ENCODE measurements at regions not wholly inside any gene's neighbourhood (a gene's known extent, or its start where the extent isn't known, plus 50 kb on each side); places are given as distances from the start of the nearest gene placed in this dataset.
"Not testable (repeated sequence)": the region's sequence is repeated elsewhere in the genome, so short reads cannot be mapped to it uniquely, and the experiment has no call there.

DNA sequence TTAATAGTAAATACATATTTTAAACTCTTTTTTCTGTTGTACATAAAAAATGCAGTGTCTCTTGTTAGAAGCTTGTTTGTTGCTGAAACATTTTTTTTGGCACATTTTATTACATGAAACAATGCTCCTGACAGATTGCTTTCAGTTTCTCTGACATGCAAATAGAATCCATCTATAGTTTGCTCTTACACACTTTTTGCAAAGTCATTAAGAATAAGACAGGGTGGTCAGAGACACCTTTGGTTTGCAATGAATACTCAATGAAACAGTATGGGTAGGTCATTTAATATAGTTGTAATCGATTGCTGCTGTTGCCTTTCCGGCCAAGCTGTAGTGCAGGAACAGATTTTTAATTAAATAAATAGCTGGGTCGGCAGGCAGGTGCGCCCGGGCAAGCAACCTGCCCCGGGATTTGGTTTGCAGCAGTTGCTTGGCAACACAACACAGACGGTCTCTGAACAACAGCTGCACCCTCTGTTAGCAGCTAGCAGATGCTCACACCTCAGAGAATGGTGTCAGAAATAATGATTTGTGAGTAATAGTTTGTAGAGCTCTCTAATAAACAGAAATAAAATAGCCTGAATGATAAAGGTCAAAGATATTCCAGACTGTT, 115.7 kb upstream of the CACNA2D1 start:
- DNase-seq = peak; percentile 99

DNA sequence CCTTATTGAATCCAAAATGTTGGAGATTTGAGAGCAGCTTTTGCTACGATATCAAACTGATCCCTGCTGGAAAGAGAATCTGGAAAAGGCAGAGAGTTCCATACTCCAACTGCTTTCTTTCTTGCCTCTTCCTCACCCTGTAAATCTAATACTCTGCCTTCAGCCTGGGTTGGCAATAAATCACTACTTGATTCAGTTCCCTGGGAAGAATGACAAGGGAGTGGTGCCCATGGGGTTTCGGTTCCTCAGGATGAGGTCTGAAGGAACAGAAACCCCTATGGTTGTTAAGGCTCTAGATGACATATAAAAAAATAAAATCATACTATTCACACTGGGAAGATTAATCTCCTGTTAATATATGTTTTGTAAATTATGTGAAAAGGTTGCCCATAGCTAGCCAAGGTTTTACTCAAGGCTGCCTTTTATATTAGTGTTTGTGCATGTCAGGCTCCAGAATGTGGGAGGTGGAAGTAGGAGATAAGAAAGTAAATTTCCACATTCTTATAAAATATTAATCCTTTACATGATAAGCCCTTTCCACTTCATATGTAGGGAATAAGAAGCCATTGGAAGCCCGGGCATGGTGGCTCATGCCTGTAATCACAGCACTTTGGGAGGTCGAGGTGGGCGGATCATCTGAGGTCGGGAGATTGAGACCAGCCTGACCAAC, 106.2 kb upstream of the CACNA2D1 start:
- no peak for DNase-seq

DNA sequence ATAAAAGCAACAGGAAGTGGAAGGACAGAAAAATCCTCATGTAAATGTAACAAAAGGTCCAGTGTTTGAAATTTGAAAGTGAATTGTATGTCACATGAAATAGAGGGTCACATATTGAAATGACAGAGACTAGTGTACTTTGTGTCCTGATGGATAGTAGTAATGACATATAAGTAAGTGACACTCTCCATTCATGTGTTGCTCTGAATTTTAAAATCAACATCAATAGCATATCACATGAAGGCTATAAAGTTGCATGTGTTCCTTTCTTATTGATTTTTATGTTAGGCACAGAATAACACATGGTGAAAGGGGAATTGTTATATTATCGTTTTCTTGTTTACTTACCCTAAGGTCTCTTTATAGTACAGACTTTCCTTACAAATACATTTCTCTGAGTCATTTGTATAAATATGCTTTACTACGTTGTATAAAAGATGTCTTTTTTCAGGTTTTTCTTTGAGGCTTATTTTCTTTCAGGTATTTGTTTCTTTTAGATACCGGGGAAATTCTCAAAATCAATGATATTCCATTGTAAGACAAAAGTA, 104.6 kb upstream of the CACNA2D1 start:
- peak; percentile 57 for DNase-seq

DNA sequence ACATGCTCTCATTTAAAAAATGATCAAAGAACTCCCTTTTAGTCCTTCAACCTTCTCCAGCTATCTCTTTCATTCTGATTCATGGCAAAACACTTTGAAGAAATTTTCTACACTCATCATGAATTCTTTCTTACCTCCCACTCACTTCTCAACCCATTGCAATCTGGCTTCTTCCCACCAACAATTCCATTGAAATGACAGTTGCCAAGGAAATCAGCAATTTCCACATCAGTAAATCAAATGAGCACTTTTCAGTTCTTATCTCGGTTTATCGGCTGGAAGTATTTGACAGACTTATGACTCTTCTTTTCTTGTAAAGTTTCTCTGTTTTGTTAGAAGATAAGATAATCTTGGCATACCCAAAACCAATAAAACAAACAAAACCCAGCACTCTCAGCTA, 99.1 kb upstream of the CACNA2D1 start:
- no peak for DNase-seq

DNA sequence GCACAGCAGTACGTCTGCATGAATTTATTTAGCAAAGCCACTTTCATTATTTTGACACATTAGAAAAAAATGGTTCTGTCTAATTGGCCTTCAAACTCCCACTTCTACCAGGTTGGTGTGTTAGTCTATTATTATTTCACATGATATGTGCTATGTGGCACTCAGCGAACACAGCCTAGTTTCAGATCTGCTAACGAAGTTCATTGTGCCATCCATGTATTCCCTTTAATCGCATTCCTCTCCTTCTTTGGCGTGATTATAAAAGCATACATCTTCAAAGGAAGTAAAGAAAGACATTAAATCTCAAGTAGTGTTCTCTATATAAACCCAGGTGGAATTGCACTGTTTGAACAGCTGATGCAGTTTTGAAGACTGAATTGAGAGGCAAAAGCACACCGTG, 96.4 kb upstream of the CACNA2D1 start:
- DNase-seq = peak; percentile 60

DNA sequence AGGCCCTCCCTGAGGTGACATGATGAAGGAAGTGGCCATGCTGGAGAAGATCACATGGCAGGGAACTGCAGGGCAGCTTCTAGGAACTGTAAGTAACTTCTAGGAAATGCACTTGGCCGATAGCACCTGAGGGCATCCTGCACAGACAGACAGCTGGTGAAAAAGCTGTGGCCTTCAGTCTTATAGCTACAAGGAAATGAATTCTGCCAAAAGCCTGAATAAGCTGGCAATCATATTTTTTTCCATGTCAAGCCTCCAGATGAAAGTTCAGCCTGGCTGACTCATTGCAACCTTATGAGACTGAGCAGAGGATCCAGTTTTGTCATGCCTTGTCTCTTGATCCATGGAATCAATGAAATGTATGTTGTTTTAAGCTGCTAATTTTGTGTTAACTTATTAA, 91.1 kb upstream of the CACNA2D1 start:
- DNase-seq = peak; percentile 79

DNA sequence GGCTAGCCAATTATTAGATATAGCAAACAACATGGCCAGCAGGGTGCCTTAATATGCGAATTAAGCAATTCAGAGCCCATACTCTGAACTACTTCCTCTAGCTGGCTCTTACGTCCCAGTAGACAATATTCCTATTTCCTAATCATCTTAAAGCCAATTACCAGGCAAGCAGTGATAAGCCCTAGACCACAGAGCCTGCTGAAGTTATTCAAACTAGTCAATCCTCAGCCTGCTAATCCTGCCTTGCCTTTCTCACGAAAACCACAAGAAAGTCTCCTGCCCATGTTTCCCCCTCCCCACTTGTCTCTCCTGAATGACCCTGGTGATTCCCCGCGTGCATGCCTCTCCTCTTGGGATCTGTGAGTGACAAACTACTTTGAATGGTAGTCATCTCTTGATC, 86.8 kb upstream of the CACNA2D1 start:
- no peak for DNase-seq

DNA sequence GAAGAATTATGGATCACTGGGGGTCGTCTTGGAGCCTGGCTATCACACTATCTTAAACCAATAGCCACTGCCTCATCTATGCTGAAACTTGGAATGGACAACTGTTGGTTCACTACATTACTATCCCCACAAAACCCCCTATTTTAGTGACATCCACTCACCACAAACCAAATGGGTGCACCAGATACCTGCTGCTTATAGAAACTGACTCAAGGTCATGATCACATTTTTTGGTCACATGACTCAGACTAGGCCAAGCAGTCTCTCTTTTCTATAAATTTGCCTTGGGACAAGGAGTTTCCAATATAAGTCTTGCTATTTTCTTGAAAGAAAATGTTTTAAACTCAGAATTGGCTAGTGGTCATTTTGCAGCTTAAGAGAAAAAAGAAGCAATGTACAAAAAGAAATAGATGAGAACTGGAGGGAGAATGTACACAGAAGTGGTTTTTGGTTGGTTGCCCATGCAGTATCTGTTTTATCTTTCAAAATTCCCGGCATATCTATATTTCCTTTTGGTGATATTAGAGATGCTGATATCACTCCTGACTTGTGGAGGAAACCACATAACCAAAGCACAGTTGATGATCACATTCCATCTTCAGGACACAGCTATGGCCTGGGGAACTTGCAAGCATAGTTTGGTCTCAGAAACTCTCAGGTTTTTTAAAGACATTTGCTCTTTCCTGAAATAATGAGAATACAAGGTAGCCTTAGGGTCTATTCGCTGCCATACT, 85.2 kb upstream of the CACNA2D1 start:
- no peak for DNase-seq

DNA sequence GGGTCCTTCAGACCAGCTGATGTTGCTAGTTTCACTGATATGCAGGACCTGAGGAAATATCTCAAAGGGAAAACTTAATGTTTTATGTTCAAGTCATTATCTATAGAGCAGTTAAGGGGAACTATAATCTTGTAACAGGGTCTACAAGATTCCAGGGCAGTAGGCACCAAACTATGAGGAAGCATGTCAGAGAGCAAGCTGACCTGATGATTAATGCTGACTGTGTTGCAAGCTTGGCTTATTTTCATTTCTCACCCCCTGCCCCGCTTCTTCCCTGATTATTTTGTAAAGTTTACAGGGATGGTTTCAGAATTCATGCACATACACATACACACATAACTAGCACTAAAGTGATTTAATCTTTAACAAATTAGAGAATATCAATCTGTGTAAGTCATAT, 84.3 kb upstream of the CACNA2D1 start:
- DNase-seq = no peak

DNA sequence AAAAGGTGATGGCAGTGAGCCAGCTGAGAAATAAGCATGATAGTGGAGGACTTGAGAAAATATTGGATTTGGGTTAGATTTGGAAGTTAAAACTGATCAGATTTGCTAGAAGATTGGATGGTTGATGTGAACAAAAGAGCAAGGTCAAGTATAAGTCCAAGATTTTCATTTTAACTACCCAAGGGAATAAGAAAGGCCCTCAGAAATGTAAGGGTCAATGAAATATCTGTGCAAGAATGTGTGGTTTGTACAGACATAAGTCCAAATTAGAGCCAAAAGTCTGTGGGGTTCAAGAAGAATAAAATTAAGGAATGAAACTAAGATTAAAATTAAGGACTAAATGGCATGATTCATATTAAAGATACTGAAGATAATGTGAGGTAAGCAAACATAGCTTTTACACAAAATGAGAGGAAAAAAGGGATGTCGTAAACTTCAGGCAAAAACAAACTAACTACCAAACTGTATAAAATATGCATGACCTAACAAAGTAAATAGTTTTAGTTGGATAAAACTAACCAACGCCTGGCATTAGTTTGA, 78.4 kb upstream of the CACNA2D1 start:
- no peak for DNase-seq

DNA sequence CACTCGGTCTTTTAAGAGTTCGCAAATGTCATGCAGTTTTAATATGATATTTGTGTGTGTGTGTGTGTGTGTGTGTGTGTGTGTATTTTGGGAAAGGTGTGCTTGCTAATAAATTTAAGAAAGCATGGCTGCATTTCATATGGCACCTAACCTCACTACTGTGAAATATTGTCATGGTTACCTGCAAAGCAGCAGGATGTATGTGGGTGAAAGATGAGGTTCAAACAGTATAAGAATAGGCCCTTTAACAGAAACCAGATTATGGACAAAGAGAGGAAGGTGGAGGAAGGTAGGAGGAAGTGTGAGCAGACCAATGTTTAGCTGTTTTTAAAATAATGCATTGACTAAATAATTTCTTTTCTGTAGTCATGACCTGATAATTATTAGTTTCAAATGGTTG, 73.5 kb upstream of the CACNA2D1 start:
- peak; percentile 11 for DNase-seq

DNA sequence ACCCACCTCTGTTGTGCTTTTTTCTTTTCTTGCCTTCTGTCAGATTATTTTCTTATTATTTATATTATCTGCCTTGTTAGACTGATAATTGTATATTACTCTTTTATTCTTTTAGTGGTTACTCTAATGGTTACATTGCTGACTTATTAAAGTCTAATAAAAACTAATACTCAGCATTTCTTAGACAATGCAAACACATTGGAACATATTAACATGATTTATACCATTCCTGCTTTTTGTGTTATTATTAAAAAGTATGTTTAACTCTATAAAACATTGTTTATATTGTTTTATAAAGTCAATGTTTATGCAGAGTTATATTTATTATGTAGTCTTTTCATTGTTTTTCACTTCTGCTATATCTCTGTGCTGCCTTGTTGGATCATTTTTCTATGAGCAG, 68.0 kb upstream of the CACNA2D1 start:
- DNase-seq = no peak

DNA sequence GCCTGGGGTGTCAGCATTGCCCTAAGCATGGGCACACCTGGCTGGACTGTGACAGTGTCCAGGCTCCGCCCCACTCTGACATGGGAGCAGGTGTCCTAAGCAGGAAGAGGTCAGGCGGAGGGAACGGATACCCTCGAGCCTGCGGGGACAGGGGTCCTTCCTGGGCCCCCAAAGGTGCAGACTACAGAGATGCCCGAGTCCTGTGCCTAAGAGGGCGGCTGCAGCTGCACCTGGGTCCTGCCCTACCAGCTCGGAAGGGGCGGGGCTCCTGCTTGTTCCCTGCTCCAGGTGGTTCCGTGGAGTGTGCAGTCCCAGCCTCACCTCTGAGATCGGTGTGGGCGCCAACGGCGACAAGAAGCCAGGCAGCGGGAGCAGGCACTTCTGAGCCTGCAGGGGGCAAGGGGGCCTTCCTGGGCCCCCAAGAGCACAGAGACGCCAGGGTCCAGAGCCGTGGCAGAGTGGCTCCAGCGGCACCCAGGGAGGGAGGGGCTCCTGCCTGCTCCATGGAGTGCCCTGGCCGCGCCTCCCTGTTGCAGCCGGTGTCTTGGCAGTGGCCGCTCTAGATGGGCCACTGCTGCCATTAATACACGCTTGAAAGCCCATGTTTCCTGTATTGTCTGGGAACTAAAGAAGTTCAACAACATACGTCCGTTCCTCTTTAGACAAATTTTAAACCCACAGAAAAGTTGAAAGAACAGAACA, 64.5 kb upstream of the CACNA2D1 start:
- DNase-seq = peak; percentile 95

DNA sequence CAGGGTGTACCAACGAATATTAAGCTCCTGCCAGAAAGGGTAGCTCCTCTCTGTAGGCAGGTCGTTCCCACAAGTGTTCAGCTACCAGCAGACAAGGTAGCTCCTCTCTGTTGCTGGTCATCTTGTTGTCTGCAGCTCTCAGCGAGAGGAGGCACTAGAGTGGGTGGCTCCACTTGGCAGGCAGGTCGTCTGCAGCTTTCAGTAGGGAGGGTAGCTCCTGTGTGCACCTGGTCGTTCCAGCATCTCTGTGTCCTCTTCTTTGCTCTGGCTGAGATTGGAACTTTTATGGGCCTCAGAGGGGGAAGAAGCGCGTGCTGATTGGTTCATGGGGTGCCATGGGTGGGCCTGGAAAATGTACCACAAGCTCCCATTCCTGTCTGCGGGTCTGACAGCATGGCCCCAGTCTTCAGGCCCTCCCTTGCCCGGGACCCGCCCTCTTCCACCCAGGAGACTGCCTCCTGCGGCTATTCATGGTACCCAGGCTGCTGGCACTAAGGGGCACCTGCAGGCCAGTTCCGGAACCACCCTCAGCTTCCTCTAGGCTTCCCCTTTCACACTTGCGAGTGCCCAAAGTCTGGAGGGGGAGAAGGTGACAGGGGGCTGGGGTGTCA, 63.9 kb upstream of the CACNA2D1 start:
- DNase-seq = peak; percentile 96

DNA sequence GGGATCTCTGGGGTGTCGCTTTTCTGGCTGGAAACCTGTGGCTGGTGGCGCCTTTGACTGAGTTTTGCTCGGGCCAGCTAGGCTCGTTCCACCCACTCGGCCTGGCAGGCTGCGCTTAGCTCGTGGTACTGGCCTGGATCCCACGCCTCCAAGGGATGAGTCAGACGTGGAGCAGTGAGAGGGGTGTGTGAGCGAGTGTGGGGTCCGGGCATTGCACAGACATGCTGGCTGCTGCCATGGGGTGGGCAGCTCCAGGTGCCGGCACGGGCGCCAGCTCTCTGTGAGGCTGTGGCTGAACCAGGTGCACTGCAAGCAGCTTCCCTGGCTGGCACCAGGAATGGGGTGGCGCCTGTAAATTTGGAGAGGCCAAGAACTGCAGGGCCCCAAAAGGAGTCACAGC, 63.1 kb upstream of the CACNA2D1 start:
- DNase-seq = peak; percentile 87

DNA sequence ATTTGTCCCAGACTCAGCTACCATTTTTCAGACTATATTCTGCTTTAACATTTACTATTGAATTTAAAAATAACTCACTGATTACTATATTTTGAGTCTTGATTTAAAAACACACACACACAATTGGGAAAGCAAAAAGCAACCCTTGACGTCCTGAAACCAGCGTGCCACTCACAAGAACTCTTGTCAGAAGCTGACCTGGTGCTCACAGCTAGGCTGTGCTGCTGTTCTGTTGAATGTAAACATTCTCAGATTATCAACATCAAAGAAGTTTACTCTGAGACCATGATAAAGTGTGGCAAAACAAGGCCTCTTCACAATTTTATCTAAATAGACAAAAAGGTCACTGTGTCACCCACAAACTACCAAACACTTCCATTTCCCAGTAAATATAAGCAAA, 62.6 kb upstream of the CACNA2D1 start:
- peak; percentile 64 for DNase-seq

DNA sequence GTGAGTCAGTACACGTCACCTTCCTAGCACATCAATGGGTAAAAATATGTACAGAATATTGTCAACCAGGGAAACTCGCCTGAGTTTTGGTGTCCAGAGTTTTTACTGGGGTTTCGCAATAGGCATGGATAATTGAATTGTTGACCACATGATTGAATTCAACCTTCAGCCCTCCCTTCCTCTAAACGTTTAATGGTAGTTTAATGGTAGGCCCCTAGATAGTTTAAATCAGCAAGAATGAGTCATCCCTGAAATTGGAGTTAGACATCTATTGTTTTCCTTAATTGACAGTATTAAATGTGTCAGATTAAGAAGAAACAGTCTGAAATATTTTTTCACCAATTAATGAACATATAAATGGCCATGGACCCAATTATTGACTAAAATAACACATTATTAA, 57.8 kb upstream of the CACNA2D1 start:
- DNase-seq = no peak

DNA sequence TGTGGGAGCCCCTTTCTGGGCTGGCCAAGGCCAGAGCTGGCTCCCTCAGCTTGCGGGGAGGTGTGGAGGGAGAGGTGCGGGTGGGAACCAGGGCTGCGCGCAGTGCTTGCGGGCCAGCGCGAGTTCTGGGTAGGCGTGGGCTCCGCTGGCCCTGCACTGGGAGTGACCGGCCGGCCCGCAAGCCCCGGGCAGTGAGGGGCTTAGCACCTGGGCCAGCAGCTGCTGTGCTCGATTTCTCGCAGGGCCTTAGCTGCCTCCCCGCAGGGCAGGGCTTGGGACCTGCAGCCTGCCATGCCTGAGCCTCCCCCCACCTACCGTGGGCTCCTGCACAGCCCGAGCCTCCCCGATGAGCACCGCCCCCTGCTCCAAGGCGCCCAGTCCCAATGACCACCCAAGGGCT, 56.0 kb upstream of the CACNA2D1 start:
- DNase-seq = not testable (repeated sequence)

DNA sequence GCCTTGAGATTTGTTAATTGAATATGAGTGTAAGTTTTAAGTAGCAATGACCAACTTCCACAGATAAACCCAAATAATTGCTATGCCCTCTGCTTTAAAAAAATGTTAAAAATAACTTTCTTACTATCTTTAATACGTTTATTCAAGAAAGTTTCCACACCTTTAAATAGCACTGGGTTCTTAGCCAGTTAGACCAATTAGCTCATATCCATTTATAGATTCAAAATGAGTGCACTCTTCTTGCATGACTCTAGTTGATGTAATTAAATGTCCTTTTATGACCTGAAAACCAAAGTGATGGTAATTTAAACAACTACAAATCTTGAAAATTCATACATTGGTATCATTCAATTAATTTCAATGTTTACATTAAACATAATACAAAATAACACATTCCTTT, 50.8 kb upstream of the CACNA2D1 start:
- no peak for DNase-seq
